KMS-11 (cell line): ENCODE measurements at regions not wholly inside any gene's neighbourhood (a gene's known extent, or its start where the extent isn't known, plus 50 kb on each side); places are given as distances from the start of the nearest gene placed in this dataset.

Source experiments
- H2AFZ ChIP-seq: fragments of 200-600 bp; sonication (generic); 2 replicates; pipeline ENCODE4 v1.6.1; 2016; ENCODE audit warnings: antibody characterized with exemption, mixed run types, low read depth
- H3K27ac ChIP-seq: fragments of 200-600 bp; sonication (generic); 2 replicates; pipeline ENCODE4 v1.6.1; 2016; ENCODE audit warnings: mild to moderate bottlenecking, mixed run types
- H3K27me3 ChIP-seq: fragments of 200-600 bp; sonication (generic); 2 replicates; pipeline ENCODE4 v1.6.1; 2017; ENCODE audit warnings: mild to moderate bottlenecking, low read depth, mixed run types, moderate library complexity; ENCODE audit not compliant: insufficient read depth
- H3K36me3 ChIP-seq: fragments of 200-600 bp; sonication (generic); 2 replicates; pipeline ENCODE4 v1.6.1; 2017; ENCODE audit warnings: mild to moderate bottlenecking, mixed run types; ENCODE audit not compliant: insufficient read depth
- H3K4me1 ChIP-seq: fragments of 200-600 bp; sonication (generic); 2 replicates; pipeline ENCODE4 v1.6.1; 2016; ENCODE audit warnings: mild to moderate bottlenecking, low read depth, mixed run types; ENCODE audit not compliant: poor library complexity, severe bottlenecking
- H3K4me2 ChIP-seq: fragments of 200-600 bp; sonication (generic); 2 replicates; pipeline ENCODE4 v1.7.0; 2016; ENCODE audit warnings: mild to moderate bottlenecking, mixed run types
- H3K4me3 ChIP-seq: fragments of 200-600 bp; sonication (generic); IDR thresholded peaks from 2 replicates; pipeline ENCODE4 v1.6.1; 2017; ENCODE audit warnings: low read depth, low read length, mixed read lengths; ENCODE audit not compliant: insufficient read depth
- H3K79me2 ChIP-seq: fragments of 200-600 bp; sonication (generic); 2 replicates; pipeline ENCODE4 v1.6.1; 2016; ENCODE audit warnings: low read depth, mixed run types; ENCODE audit not compliant: insufficient read depth
- H3K9ac ChIP-seq: fragments of 200-600 bp; sonication (generic); 2 replicates; pipeline ENCODE4 v1.6.1; 2016; ENCODE audit warnings: mild to moderate bottlenecking, mixed run types
- H4K20me1 ChIP-seq: fragments of 200-600 bp; sonication (generic); 2 replicates; pipeline ENCODE4 v1.6.1; 2016; ENCODE audit warnings: mild to moderate bottlenecking, mixed run types; ENCODE audit not compliant: insufficient read depth
- TF ChIP-seq, protein P1 (sequence below): fragments of 200-600 bp; sonication (generic); conservative IDR thresholded peaks from 2 replicates; pipeline ENCODE4 v1.6.1; 2017; ENCODE audit warnings: low read depth, mild to moderate bottlenecking, antibody characterized with exemption, low read length, moderate library complexity, mixed read lengths

DNA sequence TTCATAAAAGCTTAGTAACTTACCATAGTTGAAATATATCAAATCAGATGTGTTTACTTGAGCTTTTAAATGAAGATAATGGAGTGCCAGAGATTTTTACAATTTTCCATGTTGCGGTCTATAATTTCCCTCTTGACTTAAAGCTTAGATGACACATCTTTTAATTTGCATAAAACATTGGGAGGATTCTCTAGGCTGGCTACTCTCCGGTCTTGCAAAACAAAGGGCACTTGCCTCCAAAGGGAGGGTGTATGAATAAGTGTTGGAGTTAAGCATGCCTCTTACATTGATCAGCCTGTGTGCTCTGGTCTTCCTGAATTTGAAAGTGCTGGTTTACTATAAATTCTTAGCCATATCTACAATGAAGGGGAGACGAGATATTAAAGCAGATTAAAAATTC, 336.4 kb upstream of the NAV3 start:
- TF ChIP-seq, protein P1, sequence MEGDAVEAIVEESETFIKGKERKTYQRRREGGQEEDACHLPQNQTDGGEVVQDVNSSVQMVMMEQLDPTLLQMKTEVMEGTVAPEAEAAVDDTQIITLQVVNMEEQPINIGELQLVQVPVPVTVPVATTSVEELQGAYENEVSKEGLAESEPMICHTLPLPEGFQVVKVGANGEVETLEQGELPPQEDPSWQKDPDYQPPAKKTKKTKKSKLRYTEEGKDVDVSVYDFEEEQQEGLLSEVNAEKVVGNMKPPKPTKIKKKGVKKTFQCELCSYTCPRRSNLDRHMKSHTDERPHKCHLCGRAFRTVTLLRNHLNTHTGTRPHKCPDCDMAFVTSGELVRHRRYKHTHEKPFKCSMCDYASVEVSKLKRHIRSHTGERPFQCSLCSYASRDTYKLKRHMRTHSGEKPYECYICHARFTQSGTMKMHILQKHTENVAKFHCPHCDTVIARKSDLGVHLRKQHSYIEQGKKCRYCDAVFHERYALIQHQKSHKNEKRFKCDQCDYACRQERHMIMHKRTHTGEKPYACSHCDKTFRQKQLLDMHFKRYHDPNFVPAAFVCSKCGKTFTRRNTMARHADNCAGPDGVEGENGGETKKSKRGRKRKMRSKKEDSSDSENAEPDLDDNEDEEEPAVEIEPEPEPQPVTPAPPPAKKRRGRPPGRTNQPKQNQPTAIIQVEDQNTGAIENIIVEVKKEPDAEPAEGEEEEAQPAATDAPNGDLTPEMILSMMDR: no peak
- no peak overlapping the region for H3K9ac ChIP-seq
- H2AFZ ChIP-seq: no peak overlapping the region
- no peaks in the 10 kb centered on the region for H3K4me1 ChIP-seq
- no peaks in the 10 kb centered on the region for H3K27me3 ChIP-seq
- no peaks in the 10 kb centered on the region for H4K20me1 ChIP-seq
- no peak overlapping the region for H3K4me3 ChIP-seq
- H3K4me2 ChIP-seq: no peak overlapping the region
- H3K36me3 ChIP-seq: no peaks in the 10 kb centered on the region
- H3K27ac ChIP-seq: no peak overlapping the region
- H3K79me2 ChIP-seq: no peaks in the 10 kb centered on the region

DNA sequence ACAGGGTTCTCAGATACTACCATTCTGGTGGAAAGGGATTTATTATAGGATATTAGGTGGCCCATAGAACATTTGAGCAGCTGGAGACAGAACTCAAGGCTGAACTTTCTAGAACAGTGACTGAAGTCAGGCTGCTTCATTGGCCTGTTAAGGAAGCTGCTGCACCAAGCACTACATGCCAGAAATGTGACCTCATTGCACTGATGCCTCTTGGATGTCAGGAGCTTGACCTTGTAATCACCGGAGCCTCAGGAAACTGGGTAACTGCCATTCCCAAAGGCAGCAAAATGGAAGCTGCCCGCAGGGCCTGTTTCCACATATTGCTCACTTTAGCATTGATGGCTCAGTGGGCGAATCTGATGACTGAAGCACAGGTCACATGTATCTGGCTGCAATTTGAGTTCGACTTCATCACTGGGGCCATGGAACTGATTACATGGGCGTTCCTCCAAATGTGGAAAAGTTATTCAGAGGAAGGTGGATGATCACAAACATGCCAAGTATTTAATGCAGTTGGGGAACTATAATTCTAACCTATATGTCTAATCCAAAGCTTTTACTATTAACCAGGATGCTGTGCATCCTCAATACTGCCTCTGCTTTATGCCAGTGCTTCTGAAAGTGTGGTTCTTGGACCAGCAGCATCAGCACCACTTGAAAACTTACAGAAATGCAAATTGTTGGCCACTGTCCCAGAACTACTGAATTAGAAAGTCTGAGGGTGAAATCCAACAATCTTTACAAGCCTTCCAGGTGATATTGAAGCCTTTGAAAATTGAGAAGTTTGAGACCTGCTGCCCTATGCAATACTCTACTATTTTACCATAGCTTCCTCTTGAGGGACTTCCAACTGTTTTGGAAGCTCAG, 337.2 kb upstream of the NAV3 start:
- H3K79me2 ChIP-seq: no peaks in the 10 kb centered on the region
- no peak overlapping the region for H2AFZ ChIP-seq
- no peaks in the 10 kb centered on the region for H3K36me3 ChIP-seq
- H3K27me3 ChIP-seq: no peaks in the 10 kb centered on the region
- no peak overlapping the region for H3K4me2 ChIP-seq
- H3K4me3 ChIP-seq: no peak overlapping the region
- H4K20me1 ChIP-seq: no peaks in the 10 kb centered on the region
- no peaks in the 10 kb centered on the region for H3K4me1 ChIP-seq
- H3K27ac ChIP-seq: no peak overlapping the region
- H3K9ac ChIP-seq: no peak overlapping the region
- TF ChIP-seq, protein P1: no peak

DNA sequence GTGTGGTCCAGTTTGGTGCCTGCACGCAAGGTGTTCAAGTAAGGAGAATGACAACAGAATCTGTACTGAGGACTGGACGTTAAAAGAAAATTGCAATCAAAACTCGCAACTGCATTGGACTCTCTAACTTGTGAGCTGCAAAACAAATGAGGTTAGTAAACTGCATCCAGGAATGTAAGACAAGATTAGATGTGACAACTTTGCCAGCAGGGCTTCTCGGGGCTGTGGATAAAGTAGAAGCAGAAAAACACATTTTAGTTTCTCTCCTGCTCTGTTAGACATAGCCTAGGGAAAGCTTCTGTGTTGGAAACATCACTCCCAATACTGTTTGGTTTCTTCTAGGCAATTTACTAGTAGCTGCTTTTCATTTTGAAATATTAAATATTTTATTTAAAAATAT, 338.2 kb upstream of the NAV3 start:
- H4K20me1 ChIP-seq: no peaks in the 10 kb centered on the region
- no peaks in the 10 kb centered on the region for H3K36me3 ChIP-seq
- H3K4me3 ChIP-seq: no peak overlapping the region
- H3K79me2 ChIP-seq: no peaks in the 10 kb centered on the region
- H3K4me2 ChIP-seq: no peak overlapping the region
- no peak overlapping the region for H2AFZ ChIP-seq
- H3K27ac ChIP-seq: no peak overlapping the region
- H3K4me1 ChIP-seq: no peaks in the 10 kb centered on the region
- no peak overlapping the region for H3K9ac ChIP-seq
- TF ChIP-seq, protein P1: no peak
- H3K27me3 ChIP-seq: no peaks in the 10 kb centered on the region

DNA sequence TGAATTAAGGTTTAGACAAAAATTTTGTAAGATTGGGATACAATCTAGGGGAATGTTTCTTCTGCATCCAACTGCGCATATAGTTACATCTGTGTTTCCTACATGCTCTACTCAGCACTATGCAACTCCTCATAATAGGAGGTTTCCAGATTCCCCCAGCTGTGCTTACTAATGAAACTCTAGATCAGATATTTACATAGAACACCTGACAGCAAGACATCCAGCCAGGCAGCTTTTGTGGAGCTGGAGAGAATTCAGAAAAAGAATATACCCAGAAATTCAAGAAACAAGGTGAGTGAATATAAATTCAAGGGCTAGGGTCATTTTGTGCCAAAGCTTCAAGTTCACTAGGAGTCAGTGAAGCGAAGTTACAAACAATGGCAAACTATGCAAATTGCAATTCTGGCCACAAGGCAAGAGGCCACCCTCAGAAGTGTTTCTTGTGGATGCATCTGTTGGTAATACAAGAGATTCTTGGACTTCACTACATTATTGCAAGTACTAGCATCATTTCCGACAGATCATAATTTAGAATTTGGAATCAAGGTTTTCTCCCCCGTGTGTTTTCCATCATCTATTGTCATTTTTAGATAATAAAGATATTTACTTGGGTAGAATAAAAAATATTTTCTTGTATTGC, 341.2 kb upstream of the NAV3 start:
- no peaks in the 10 kb centered on the region for H3K79me2 ChIP-seq
- H3K27ac ChIP-seq: no peak overlapping the region
- H4K20me1 ChIP-seq: no peaks in the 10 kb centered on the region
- no peak overlapping the region for H3K9ac ChIP-seq
- no peak overlapping the region for H2AFZ ChIP-seq
- no peak overlapping the region for H3K4me3 ChIP-seq
- no peaks in the 10 kb centered on the region for H3K27me3 ChIP-seq
- TF ChIP-seq, protein P1: no peak
- H3K4me2 ChIP-seq: no peak overlapping the region
- H3K36me3 ChIP-seq: no peaks in the 10 kb centered on the region
- no peaks in the 10 kb centered on the region for H3K4me1 ChIP-seq
